GM19438 (cell line): ENCODE measurements at regions not wholly inside any gene's neighbourhood (a gene's known extent, or its start where the extent isn't known, plus 50 kb on each side); places are given as distances from the start of the nearest gene placed in this dataset.

Source experiments
- ATAC-seq: cut with Tn5 transposase; IDR thresholded peaks from one replicate; pipeline ENCODE4 v1.9.1; 2021; ENCODE audit warnings: low read depth; ENCODE audit not compliant: unreplicated experiment

GRCh38 chr10:131011936-131012640 is 299.4 kb downstream of the TCERG1L start:
- no peak for ATAC-seq

GRCh38 chr10:131012641-131012985 is 298.9 kb downstream of the TCERG1L start:
- no peak for ATAC-seq

- ATAC-seq = no peak
Measured at GRCh38 chr10:131013281-131013912, 298.1 kb downstream of the TCERG1L start.

DNA sequence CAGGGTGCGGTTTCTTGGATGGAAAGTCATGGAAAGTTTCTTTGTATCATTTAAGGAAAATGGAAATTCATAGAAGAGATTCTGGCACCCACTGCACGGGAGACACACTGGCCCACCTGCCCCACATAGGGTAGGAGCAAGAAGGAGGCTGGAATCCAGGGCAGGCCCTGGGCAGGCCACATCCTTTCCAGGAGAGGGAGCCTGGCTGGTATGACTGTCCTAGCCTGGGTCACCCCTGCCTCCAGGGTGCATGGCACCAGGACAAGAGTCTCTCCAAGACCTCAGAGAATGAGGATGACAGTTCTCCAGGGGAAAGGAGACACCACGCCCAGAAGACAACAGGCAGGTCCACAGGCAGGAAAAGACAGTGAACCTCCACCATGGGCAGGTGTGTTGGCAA is 297.2 kb downstream of the TCERG1L start:
- ATAC-seq = no peak

GRCh38 chr10:131015271-131015670 is 296.2 kb downstream of the TCERG1L start:
- no peak for ATAC-seq

GRCh38 chr10:131016556-131016955 is 295.0 kb downstream of the TCERG1L start:
- no peak for ATAC-seq

DNA sequence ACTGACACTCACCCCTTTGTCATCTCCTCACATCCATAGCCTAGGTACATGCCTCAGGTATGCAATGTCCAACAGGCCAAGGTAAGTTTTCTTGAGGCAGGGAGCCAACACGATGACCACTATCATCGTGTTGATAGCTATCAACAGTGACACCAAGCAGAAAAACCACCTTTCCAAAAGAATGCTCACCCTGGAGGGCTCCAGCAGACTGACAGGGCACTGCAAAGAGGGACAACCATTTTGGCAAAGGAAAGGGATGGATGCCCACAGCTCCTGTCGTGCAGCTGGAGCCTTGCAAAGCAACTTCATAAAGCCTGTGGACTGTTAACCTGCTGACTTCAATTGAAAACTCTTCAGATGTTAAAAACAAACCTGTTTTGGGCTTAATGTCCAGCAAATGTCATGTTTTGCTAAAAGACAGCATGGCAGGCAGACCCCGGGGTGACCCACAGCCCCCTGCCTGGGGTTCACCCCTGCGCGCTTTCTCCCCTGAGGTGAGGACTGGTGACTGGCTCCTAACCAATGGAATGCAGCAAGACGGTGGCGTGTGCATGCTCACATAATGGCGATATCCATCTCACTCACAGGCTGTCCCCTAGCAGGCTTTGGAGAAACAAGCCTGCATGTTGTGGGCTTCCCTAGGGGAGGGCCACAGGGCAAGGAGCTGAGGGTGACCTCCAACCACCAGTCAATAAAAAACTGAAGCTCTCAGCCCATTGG is 293.8 kb downstream of the TCERG1L start:
- ATAC-seq = no peak

DNA sequence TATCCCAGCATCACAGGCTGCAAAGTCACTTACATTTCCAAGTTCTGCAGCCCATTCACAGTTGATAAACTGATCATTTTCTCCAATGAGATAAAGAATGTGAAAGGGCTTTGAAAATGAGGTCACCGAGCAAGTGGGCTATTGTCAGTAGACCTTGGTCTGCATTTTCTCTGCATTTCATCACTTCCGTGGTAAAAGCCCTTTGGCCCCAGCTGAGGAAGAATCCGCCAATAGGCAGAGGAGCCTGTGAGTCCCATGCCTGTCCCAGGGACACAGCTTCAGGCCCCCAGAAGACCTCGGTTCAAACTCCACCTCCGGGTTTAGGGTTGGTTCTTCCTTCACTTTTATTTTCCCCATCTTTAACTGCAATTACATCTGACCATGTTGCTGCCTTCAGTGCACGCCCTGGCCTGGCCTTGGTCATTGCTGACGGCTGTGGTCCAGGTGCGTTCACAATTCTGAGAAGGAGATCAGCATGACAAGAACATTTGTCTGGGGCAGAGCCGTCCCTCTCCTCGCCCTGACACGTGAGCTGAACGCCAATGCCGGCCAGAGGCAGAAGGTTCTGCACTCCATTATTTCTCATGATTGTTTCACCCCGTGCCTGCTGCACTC is 292.5 kb downstream of the TCERG1L start:
- no peak for ATAC-seq

DNA sequence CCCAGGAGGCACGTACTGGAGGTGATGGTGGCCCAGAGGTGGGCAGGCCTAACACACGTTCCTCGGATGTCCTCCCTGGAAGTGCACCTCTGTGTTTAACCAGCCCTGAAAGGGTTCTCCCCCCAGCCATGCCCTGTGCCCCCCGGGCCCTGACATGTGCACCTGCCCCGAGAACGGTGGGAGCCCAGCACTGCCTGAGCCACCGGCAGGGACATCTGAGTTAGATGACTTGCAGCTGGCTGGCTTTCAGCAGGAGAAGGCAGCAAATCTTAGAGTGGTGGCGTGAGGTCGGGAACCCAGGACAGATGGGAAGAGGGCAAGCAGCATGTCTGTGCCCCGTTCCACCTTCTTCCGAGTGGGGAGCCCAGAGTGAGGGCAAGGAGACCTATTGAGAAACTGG is 291.8 kb downstream of the TCERG1L start:
- ATAC-seq = no peak

GRCh38 chr10:131020775-131021174 is 290.7 kb downstream of the TCERG1L start:
- ATAC-seq = no peak

- no peak for ATAC-seq
Measured at GRCh38 chr10:131021246-131021895, 290.1 kb downstream of the TCERG1L start.

GRCh38 chr10:131021969-131022368 is 289.6 kb downstream of the TCERG1L start:
- ATAC-seq = no peak

- no peak for ATAC-seq
Measured at GRCh38 chr10:131022369-131022768, 289.2 kb downstream of the TCERG1L start.

DNA sequence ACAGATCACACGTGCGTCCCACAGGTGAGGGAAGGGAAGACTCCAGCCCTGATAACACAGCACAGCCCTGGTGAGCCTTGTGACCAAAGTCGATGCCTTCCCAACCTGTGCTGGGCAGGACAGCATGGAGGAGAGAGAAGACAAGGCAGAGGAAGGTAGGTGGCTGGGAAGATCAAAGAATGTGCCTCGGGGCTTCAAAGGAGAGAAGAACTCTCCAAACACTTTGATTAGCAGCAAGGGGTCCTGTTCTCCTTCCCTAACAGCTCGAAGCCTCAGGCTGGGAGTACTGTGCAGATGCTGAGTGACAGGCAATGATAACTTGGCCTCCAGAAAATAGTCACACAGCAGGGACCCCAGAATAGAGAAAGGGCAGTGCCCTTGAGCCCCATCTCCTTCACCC is 288.5 kb downstream of the TCERG1L start:
- no peak for ATAC-seq

DNA sequence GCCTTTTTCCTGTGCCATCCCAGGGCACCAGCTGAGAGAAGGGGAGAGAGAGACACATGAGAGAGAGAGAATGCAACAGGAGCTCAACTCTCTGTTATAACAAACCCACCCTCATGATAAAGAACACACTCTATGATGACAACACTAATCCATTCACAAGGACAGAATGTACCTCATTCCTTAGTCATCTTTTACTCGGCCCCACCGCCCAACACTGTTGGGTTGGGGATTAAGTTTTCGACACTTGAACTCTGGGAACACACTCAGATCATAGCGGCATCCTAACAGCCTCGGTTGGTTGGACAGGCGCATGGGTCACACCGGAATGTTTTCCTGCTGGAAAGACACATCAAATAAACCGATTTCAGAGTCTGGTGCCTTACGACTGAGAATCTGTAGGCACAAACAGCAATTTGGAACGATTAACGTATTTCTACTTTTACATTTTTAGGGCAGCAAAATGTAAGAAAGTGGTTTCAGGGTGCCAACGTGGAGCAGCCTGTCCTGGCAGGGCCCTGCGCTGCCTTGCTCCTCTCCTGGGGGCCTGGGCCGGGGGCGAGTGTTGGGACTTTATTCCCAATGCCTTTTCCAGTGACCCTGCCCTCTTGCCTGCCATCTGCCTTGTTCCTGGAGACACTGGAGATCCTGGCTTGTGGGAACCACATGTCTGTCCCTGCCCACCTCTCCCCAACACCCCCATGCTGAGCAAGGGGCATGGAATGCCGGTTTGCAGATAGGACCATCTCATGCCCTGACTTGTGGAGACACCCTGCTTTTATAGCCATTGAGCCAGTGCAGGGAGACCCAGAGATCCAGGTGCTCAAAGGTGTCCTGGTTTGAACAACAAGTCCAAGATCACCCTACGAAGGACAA is 287.0 kb downstream of the TCERG1L start:
- no peak for ATAC-seq

DNA sequence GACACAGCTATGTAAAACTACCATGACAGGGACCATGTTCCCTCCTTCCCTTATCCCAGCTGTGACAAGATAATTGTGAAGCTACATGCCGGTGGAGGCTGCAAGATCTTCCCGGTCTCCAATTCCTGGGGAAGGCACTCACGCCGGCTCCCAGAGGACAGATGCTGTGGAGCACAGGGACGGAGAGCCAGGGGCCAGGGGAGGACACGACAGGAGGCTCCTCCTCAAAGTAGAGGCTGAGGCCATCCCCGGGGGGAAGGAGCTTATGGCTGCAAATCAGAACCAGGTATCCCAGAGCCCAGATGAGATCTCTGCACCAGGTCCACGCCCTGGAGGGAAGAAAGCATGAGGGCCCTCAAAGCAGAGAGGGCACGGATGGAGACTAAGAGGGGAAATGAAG is 286.2 kb downstream of the TCERG1L start:
- no peak for ATAC-seq

DNA sequence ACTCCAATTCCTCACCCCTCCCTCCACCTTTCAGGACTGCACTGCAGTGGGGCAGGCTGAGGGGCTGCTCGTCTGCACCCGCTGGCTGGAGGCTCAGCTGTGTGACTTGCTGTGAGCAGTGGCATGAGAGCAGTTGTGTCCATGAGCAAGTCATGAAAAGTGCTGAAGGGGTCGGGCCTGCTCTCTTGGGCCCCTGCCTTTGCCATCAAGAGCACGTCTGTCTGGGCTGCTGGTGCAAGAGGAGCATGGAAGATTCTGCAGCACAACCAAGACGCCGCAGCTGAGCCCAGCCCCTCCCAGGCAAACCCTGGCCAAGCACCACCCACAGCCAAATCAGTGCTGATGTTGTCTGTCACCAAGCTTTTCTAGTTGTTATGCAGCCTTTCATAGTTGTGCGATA is 284.3 kb downstream of the TCERG1L start:
- ATAC-seq = no peak

- no peak for ATAC-seq
Measured at GRCh38 chr10:131031346-131031745, 280.2 kb downstream of the TCERG1L start.

- ATAC-seq = no peak
Measured at GRCh38 chr10:131032329-131033165, 279.0 kb downstream of the TCERG1L start.
